WTC11 (cell line): ENCODE measurements at regions not wholly inside any gene's neighbourhood (a gene's known extent, or its start where the extent isn't known, plus 50 kb on each side); places are given as distances from the start of the nearest gene placed in this dataset.

ENCODE experiments used
- ATAC-seq: fragments of 200-7000 bp; cut with Tn5 transposase; 2 replicates; pipeline ENCODE4 v1.10.0; 2021; ENCODE audit warnings: mild to moderate bottlenecking, moderate library complexity
- CTCF ChIA-PET: fragments of 300-600 bp; sonication (Branson Sonifier 250); formaldehyde crosslinking; loops from one replicate; lab custom pipeline; 2021; ENCODE audit warnings: antibody characterized with exemption; lab: Charles Lee
- POLR2A ChIA-PET: fragments of 350-600 bp; sonication (Branson Sonifier 250); formaldehyde crosslinking; loops from one replicate; lab custom pipeline; 2021; ENCODE audit warnings: antibody characterized with exemption; lab: Charles Lee
- DNase-seq: peaks from one replicate; pipeline ENCODE4 v3.0.0; 2021; ENCODE audit warnings: low spot score
- H3K27ac Mint-ChIP-seq: 2 replicates; pipeline ENCODE4 v1.8.0; 2021; ENCODE audit warnings: mixed read lengths
- H3K27me3 Mint-ChIP-seq: 2 replicates; pipeline ENCODE4 v1.8.0; 2021; ENCODE audit warnings: low read depth, mild to moderate bottlenecking, moderate library complexity, mixed read lengths
- H3K36me3 Mint-ChIP-seq: 2 replicates; pipeline ENCODE4 v1.8.0; 2021; ENCODE audit warnings: mixed read lengths
- H3K4me1 Mint-ChIP-seq: 2 replicates; pipeline ENCODE4 v1.8.0; 2022; ENCODE audit warnings: mixed read lengths
- H3K4me3 Mint-ChIP-seq: 2 replicates; pipeline ENCODE4 v1.8.0; 2021; ENCODE audit warnings: mild to moderate bottlenecking, moderate library complexity, mixed read lengths
- H3K9me3 Mint-ChIP-seq: 2 replicates; pipeline ENCODE4 v1.8.0; 2021; ENCODE audit warnings: mixed read lengths
- EMX1 ChIP-seq: fragments of 250-450 bp; sonication (Bioruptor Pico); IDR thresholded peaks from 2 replicates; pipeline ENCODE4 v1.8.0; 2021; ENCODE audit warnings: mild to moderate bottlenecking
- GABPB1 ChIP-seq: sonication (generic); formaldehyde crosslinking; IDR thresholded peaks from 2 replicates; pipeline ENCODE4 v1.8.1; 2023; ENCODE audit warnings: mild to moderate bottlenecking, missing genetic modification reagents
- KAT7 ChIP-seq: sonication (generic); formaldehyde crosslinking; IDR thresholded peaks from 2 replicates; pipeline ENCODE4 v1.8.1; 2023; ENCODE audit warnings: missing genetic modification reagents, mild to moderate bottlenecking, borderline replicate concordance
- NFE2L1 ChIP-seq: sonication (generic); formaldehyde crosslinking; IDR thresholded peaks from 2 replicates; pipeline ENCODE4 v1.8.1; 2023; ENCODE audit warnings: missing genetic modification reagents
- OVOL2 ChIP-seq: fragments of 250-450 bp; sonication (Bioruptor Pico); IDR thresholded peaks from 2 replicates; pipeline ENCODE4 v1.9.0; 2021; ENCODE audit warnings: mild to moderate bottlenecking, borderline replicate concordance
- SP1 ChIP-seq: sonication (generic); formaldehyde crosslinking; conservative IDR thresholded peaks from 2 replicates; pipeline ENCODE4 v1.8.1; 2022; ENCODE audit warnings: missing genetic modification reagents
- ZBTB21 ChIP-seq: sonication (generic); formaldehyde crosslinking; IDR thresholded peaks from 2 replicates; pipeline ENCODE4 v1.8.1; 2023; ENCODE audit warnings: mild to moderate bottlenecking, missing genetic modification reagents, borderline replicate concordance
- ZNF671 ChIP-seq: fragments of 250-450 bp; sonication (Bioruptor Pico); IDR thresholded peaks from 2 replicates; pipeline ENCODE4 v1.8.0; 2021; ENCODE audit warnings: mild to moderate bottlenecking
- TF ChIP-seq, protein P1 (sequence below): fragments of 250-450 bp; sonication (Bioruptor Pico); IDR thresholded peaks from 2 replicates; pipeline ENCODE4 v1.8.0; 2021; ENCODE audit warnings: mild to moderate bottlenecking
- TF ChIP-seq, protein P2 (sequence below): sonication (generic); formaldehyde crosslinking; IDR thresholded peaks from 2 replicates; pipeline ENCODE4 v1.8.0; 2023; ENCODE audit warnings: mild to moderate bottlenecking, missing genetic modification reagents
- TF ChIP-seq, protein P3 (sequence below): sonication (generic); formaldehyde crosslinking; IDR thresholded peaks from 2 replicates; pipeline ENCODE4 v1.8.0; 2023; ENCODE audit warnings: missing genetic modification reagents, mild to moderate bottlenecking, borderline replicate concordance
- TF ChIP-seq, protein P4 (sequence below): fragments of 250-450 bp; sonication (Bioruptor Pico); conservative IDR thresholded peaks from 2 replicates; pipeline ENCODE4 v1.9.0; 2021; ENCODE audit warnings: mild to moderate bottlenecking
- TF ChIP-seq, protein P5 (sequence below): sonication (generic); formaldehyde crosslinking; IDR thresholded peaks from 2 replicates; pipeline ENCODE4 v1.8.0; 2022; ENCODE audit warnings: mild to moderate bottlenecking, missing genetic modification reagents

DNA sequence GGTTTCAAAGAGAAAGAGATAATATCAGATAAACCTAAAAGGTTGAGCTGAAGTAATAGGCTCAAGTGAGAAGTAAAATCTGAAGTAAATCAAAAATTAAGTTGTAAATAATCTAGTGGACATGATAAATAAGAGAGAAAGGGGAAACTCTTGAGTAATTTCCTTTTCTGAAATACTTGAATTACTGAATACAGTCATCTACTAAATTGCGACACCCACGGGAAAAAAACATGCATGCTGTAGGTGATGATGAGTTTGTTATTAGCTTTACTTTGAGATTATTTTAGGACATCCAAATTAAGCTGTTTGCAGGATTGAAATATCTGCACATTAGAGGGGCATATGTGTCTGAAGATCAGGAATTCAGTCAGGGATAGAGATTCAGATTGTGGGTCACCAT, 50.0 kb upstream of the CARD18 start:
- Mint-ChIP-seq H3K36me3 (no peaks in the 10 kb centered on the region), H3K27ac (no peak overlapping the region), H3K4me1 (no peaks in the 10 kb centered on the region), H3K27me3 (no peaks in the 10 kb centered on the region), H3K4me3 (no peak overlapping the region), H3K9me3 (no peaks in the 10 kb centered on the region)
- TF ChIP-seq, protein P1, sequence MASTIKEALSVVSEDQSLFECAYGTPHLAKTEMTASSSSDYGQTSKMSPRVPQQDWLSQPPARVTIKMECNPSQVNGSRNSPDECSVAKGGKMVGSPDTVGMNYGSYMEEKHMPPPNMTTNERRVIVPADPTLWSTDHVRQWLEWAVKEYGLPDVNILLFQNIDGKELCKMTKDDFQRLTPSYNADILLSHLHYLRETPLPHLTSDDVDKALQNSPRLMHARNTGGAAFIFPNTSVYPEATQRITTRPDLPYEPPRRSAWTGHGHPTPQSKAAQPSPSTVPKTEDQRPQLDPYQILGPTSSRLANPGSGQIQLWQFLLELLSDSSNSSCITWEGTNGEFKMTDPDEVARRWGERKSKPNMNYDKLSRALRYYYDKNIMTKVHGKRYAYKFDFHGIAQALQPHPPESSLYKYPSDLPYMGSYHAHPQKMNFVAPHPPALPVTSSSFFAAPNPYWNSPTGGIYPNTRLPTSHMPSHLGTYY (CRISPR knock-in tag), result no peak
- TF ChIP-seq, protein P2, sequence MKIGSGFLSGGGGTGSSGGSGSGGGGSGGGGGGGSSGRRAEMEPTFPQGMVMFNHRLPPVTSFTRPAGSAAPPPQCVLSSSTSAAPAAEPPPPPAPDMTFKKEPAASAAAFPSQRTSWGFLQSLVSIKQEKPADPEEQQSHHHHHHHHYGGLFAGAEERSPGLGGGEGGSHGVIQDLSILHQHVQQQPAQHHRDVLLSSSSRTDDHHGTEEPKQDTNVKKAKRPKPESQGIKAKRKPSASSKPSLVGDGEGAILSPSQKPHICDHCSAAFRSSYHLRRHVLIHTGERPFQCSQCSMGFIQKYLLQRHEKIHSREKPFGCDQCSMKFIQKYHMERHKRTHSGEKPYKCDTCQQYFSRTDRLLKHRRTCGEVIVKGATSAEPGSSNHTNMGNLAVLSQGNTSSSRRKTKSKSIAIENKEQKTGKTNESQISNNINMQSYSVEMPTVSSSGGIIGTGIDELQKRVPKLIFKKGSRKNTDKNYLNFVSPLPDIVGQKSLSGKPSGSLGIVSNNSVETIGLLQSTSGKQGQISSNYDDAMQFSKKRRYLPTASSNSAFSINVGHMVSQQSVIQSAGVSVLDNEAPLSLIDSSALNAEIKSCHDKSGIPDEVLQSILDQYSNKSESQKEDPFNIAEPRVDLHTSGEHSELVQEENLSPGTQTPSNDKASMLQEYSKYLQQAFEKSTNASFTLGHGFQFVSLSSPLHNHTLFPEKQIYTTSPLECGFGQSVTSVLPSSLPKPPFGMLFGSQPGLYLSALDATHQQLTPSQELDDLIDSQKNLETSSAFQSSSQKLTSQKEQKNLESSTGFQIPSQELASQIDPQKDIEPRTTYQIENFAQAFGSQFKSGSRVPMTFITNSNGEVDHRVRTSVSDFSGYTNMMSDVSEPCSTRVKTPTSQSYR, result no peak
- TF ChIP-seq KAT7 (CRISPR knock-in tag), result no peak
- TF ChIP-seq, protein P3, sequence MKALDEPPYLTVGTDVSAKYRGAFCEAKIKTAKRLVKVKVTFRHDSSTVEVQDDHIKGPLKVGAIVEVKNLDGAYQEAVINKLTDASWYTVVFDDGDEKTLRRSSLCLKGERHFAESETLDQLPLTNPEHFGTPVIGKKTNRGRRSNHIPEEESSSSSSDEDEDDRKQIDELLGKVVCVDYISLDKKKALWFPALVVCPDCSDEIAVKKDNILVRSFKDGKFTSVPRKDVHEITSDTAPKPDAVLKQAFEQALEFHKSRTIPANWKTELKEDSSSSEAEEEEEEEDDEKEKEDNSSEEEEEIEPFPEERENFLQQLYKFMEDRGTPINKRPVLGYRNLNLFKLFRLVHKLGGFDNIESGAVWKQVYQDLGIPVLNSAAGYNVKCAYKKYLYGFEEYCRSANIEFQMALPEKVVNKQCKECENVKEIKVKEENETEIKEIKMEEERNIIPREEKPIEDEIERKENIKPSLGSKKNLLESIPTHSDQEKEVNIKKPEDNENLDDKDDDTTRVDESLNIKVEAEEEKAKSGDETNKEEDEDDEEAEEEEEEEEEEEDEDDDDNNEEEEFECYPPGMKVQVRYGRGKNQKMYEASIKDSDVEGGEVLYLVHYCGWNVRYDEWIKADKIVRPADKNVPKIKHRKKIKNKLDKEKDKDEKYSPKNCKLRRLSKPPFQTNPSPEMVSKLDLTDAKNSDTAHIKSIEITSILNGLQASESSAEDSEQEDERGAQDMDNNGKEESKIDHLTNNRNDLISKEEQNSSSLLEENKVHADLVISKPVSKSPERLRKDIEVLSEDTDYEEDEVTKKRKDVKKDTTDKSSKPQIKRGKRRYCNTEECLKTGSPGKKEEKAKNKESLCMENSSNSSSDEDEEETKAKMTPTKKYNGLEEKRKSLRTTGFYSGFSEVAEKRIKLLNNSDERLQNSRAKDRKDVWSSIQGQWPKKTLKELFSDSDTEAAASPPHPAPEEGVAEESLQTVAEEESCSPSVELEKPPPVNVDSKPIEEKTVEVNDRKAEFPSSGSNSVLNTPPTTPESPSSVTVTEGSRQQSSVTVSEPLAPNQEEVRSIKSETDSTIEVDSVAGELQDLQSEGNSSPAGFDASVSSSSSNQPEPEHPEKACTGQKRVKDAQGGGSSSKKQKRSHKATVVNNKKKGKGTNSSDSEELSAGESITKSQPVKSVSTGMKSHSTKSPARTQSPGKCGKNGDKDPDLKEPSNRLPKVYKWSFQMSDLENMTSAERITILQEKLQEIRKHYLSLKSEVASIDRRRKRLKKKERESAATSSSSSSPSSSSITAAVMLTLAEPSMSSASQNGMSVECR (CRISPR knock-in tag), result no peak
- TF ChIP-seq NFE2L1 (CRISPR knock-in tag), result no peak
- TF ChIP-seq SP1 (CRISPR knock-in tag), result no peak
- no peak for TF ChIP-seq OVOL2 (CRISPR knock-in tag)
- TF ChIP-seq GABPB1, result no peak
- no peak for TF ChIP-seq ZNF671 (CRISPR knock-in tag)
- TF ChIP-seq, protein P4, sequence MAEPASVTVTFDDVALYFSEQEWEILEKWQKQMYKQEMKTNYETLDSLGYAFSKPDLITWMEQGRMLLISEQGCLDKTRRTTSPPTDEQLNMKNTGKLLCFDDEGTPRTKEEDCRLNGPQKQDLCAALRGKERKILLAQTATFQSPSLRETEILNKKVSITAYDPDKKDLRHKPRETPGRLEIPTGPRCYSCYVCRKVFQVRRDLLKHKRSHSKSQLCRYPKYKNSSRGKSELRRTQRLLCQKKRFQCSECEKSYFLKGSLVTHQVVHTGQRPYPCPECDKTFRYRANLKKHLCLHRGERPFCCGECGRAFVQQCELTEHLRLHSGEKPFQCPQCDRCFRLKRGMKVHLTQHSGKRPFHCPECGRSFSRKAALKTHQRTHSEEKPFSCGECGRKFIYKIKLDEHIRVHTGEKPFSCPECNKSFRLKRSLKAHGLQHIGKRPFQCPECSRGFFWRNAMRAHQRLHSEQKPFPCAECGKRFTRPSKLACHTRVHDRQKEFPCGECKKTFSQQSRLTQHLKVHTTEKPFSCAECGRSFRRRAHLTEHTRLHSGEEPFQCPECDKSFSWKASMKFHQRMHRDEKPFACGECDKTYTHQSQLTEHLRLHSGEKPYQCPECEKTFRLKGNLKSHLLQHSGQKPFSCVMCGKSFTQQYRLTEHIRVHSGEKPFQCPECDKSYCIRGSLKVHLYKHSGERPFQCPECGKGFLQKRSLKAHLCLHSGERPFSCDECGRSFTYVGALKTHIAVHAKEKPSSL, result no peak
- no peak for TF ChIP-seq EMX1 (CRISPR knock-in tag)
- TF ChIP-seq, protein P5, sequence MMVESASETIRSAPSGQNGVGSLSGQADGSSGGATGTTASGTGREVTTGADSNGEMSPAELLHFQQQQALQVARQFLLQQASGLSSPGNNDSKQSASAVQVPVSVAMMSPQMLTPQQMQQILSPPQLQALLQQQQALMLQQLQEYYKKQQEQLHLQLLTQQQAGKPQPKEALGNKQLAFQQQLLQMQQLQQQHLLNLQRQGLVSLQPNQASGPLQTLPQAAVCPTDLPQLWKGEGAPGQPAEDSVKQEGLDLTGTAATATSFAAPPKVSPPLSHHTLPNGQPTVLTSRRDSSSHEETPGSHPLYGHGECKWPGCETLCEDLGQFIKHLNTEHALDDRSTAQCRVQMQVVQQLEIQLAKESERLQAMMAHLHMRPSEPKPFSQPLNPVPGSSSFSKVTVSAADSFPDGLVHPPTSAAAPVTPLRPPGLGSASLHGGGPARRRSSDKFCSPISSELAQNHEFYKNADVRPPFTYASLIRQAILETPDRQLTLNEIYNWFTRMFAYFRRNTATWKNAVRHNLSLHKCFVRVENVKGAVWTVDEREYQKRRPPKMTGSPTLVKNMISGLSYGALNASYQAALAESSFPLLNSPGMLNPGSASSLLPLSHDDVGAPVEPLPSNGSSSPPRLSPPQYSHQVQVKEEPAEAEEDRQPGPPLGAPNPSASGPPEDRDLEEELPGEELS (CRISPR knock-in tag), result no peak
- no peak for TF ChIP-seq ZBTB21 (CRISPR knock-in tag)
- ChIA-PET CTCF (interaction anchor here (0.5 kb wide), 1 partner anchor 857 kb away, joined by 3 read pairs; no protein-coding TSS in a partner anchor), POLR2A (no interaction called here)
- ATAC-seq, result no peak
- no peak for DNase-seq
